Type B pancreatic cell (in vitro differentiated cells): ENCODE measurements at regions not wholly inside any gene's neighbourhood (a gene's known extent, or its start where the extent isn't known, plus 50 kb on each side); places are given as distances from the start of the nearest gene placed in this dataset.

Source experiments
- DNase-seq: peaks from one replicate; pipeline ENCODE4 v3.0.0; 2021; ENCODE audit warnings: mixed read lengths; ENCODE audit not compliant: unreplicated experiment; ENCODE audit errors: extremely low spot score
- H3K27ac Mint-ChIP-seq: 2 replicates; pipeline ENCODE4 v1.8.0; 2021; ENCODE audit warnings: mild to moderate bottlenecking, mixed read lengths
- H3K27me3 Mint-ChIP-seq: 2 replicates; pipeline ENCODE4 v1.8.0; 2021; ENCODE audit warnings: mixed read lengths
- H3K36me3 Mint-ChIP-seq: 2 replicates; pipeline ENCODE4 v1.8.0; 2021; ENCODE audit warnings: mixed read lengths
- H3K4me1 Mint-ChIP-seq: one replicate; pipeline ENCODE4 v1.8.0; 2021; ENCODE audit warnings: mixed read lengths; ENCODE audit not compliant: unreplicated experiment
- H3K4me3 Mint-ChIP-seq: 2 replicates; pipeline ENCODE4 v1.8.0; 2021; ENCODE audit warnings: mild to moderate bottlenecking, mixed read lengths
- H3K9me3 Mint-ChIP-seq: 2 replicates; pipeline ENCODE4 v1.8.0; 2021; ENCODE audit warnings: mixed read lengths
- TF ChIP-seq, protein P1 (sequence below): fragments of 200-600 bp; sonication (generic); conservative IDR thresholded peaks from 2 replicates; pipeline ENCODE4 v1.5.0; 2021; ENCODE audit warnings: antibody characterized with exemption, mild to moderate bottlenecking

DNA sequence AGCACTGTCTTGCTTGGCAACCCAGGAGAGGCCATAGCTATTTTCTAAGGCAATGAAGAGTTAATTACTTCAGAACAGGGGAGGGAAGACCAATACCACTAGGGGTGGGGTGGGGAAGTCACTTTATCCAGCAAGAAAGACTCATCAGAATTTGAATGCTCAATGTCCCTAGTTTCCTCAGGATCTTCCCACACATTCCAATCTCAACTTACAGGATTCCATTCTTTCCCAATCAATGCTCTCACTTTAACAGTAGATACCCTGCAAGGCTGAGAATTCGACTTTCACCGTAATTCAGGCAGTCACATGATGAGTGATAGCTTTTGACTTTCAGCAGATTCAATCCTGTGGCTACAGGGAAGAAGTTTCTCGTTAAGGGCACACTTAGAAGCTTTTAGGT, 526.6 kb upstream of the SEL1L start:
- Mint-ChIP-seq H3K36me3 (no peaks in the 10 kb centered on the region), H3K4me1 (no peaks in the 10 kb centered on the region), H3K9me3 (no peaks in the 10 kb centered on the region), H3K4me3 (no peak overlapping the region), H3K27ac (no peak overlapping the region), H3K27me3 (peaks cover 6% of the 10 kb centered on the region)
- TF ChIP-seq, protein P1, sequence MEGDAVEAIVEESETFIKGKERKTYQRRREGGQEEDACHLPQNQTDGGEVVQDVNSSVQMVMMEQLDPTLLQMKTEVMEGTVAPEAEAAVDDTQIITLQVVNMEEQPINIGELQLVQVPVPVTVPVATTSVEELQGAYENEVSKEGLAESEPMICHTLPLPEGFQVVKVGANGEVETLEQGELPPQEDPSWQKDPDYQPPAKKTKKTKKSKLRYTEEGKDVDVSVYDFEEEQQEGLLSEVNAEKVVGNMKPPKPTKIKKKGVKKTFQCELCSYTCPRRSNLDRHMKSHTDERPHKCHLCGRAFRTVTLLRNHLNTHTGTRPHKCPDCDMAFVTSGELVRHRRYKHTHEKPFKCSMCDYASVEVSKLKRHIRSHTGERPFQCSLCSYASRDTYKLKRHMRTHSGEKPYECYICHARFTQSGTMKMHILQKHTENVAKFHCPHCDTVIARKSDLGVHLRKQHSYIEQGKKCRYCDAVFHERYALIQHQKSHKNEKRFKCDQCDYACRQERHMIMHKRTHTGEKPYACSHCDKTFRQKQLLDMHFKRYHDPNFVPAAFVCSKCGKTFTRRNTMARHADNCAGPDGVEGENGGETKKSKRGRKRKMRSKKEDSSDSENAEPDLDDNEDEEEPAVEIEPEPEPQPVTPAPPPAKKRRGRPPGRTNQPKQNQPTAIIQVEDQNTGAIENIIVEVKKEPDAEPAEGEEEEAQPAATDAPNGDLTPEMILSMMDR, result no peak
- no peak for DNase-seq

DNA sequence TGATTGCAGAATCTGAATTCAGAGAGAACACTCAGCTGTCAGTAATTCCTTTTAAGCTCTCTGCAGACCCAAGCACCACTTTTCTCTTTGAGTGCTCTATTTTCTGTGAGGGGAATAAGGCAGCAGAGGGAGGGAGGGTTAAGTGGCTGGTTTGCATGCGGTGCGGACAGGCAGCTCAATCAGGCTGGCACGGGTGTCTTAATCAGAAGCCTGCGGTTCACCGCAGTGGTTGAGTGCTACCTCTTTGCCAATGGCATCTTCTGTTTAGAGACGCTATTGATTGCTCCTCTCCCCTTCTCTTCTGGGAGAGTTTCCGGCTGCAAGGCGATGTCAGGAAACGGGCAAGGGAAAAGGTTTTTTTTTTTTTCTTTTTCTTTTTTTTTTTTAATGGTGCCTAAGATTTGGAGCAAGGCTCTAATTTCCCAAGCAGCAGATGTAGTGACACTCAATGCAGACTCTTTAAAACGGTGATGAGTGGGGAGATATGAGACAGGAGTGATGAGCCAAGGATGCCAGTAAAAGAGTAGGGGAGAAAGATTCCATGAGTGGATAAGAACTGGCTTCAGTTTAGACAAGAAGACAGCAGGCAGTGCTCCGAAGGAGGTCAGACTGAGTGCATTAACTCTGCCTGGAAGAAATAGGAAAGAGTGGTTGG, 533.7 kb upstream of the SEL1L start:
- Mint-ChIP-seq H3K9me3 (no peaks in the 10 kb centered on the region), H3K27me3 (peaks cover 13% of the 10 kb centered on the region), H3K27ac (no peak overlapping the region), H3K4me3 (no peak overlapping the region), H3K4me1 (no peaks in the 10 kb centered on the region), H3K36me3 (no peaks in the 10 kb centered on the region)
- TF ChIP-seq, protein P1, result no peak
- DNase-seq, result no peak

DNA sequence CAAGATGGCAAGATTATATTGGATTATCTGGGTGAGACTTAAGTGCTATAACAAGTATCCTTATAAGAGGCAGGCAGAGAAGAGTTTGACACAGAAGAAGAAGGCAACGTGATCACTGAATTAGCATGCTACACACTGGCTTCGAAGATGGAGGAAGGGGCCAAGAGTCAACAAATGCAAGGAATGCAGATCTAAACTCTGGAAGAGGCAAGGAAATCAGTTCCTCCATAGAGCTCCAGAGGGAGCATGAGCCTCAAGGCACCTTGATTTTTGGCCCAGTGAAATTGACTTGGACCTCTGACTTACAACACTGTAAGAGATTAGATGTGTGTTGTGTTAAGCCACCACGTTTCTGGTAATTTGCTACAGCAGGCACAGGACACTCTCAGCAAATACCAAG, 536.4 kb upstream of the SEL1L start:
- H3K4me1 Mint-ChIP-seq, result no peaks in the 10 kb centered on the region
- peaks cover 10% of the 10 kb centered on the region for H3K27me3 Mint-ChIP-seq
- no peak overlapping the region for H3K27ac Mint-ChIP-seq
- H3K4me3 Mint-ChIP-seq, result no peak overlapping the region
- H3K36me3 Mint-ChIP-seq, result no peaks in the 10 kb centered on the region
- TF ChIP-seq, protein P1, result no peak
- no peaks in the 10 kb centered on the region for H3K9me3 Mint-ChIP-seq
- no peak for DNase-seq

DNA sequence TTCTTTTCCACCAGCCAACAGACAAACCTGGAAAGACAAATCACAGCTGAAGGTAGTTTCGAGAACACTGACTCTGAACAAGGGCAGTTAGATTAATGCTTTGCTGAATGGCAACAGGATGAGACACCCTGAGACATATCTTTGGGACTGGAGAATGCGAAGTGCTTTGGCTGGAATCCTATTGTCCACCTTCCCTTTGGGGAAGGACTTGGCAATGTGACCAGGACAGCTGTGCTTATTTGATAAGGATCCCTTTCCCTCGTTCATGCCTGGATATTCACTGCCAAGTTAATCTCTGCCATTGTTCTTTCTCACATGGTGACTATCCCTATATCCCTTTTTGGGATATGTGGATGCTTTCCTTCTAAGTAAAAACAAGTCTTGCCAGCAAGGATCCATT, 537.1 kb upstream of the SEL1L start:
- no peak overlapping the region for H3K4me3 Mint-ChIP-seq
- no peaks in the 10 kb centered on the region for H3K4me1 Mint-ChIP-seq
- no peaks in the 10 kb centered on the region for H3K36me3 Mint-ChIP-seq
- peaks cover 4% of the 10 kb centered on the region for H3K9me3 Mint-ChIP-seq
- TF ChIP-seq, protein P1, result no peak
- H3K27me3 Mint-ChIP-seq, result peaks cover 8% of the 10 kb centered on the region
- DNase-seq, result no peak
- H3K27ac Mint-ChIP-seq, result no peak overlapping the region

DNA sequence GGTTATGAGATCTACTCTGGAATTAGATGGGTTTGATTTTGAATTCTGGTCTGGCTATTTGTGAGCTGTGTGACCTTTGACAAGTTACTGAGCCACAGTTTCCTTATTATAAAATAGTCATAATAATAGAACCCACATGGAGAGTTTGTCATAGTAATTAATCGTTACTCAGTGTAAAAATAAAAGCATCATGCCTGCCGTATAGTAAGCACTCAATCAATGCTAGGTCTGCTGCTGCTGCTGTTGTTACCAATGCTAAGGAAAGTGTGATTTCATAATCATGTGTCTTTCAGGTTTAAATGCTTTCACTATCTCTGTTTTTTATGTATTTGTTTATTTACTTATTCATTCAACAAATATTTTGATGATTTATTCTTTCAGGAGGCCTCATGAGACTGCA, 539.9 kb upstream of the SEL1L start:
- Mint-ChIP-seq H3K27ac (no peak overlapping the region), H3K4me3 (no peak overlapping the region), H3K36me3 (no peaks in the 10 kb centered on the region), H3K9me3 (peaks cover 4% of the 10 kb centered on the region), H3K4me1 (no peaks in the 10 kb centered on the region), H3K27me3 (peaks cover 8% of the 10 kb centered on the region)
- TF ChIP-seq, protein P1, result no peak
- DNase-seq, result no peak

DNA sequence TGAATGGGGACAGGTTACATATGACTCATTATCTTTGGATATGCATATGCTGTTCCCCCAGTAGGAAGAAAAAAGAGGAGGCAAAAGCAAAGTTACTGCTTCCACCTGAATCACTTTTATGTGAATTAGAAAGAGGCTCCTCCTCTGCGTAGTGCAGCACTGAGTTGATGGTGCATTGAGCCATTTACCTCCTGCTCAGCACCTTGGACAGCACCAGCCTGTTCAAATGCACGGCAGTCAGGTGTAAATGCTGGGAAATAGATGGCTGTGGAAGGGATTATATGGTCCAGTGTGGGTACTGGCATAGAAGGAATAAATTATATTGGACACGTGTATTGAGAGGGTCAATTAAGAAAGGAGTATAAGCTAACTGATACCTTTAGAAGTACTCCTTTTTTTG, 541.9 kb upstream of the SEL1L start:
- Mint-ChIP-seq H3K4me3 (no peak overlapping the region), H3K27ac (no peak overlapping the region), H3K4me1 (no peaks in the 10 kb centered on the region)

More for the DNA sequence above, 541.9 kb upstream of the SEL1L start:
- Mint-ChIP-seq H3K27me3 (peaks cover 8% of the 10 kb centered on the region), H3K36me3 (no peaks in the 10 kb centered on the region), H3K9me3 (peaks cover 4% of the 10 kb centered on the region)
- peak; percentile 74 for DNase-seq
- TF ChIP-seq, protein P1, result no peak
